IMR-90 (cell line): ENCODE measurements at regions not wholly inside any gene's neighbourhood (a gene's known extent, or its start where the extent isn't known, plus 50 kb on each side); places are given as distances from the start of the nearest gene placed in this dataset.

Experiments used
- ATAC-seq: fragments of 200-7000 bp; cut with Tn5 transposase; 2 replicates; pipeline ENCODE4 v1.9.1; 2020; ENCODE audit warnings: low read depth, mild to moderate bottlenecking, moderate library complexity
- BruUV-seq: library from RNA; stranded (reverse); fragments of 400-500 nt; replicated peaks from 2 replicates; lab custom pipeline; 2021; lab: Mats Ljungman, UMichigan
- CTCF ChIA-PET: fragments of 300-600 bp; formaldehyde crosslinking; extraction: SDS; loops from one replicate; lab custom pipeline; 2021; ENCODE audit warnings: antibody characterized with exemption; lab: Yijun Ruan, JAX
- POLR2A ChIA-PET: fragments of 300-600 bp; sonication (Branson Sonifier 250); formaldehyde crosslinking; loops from one replicate; lab custom pipeline; 2022; ENCODE audit warnings: antibody characterized with exemption; ENCODE audit not compliant: unreplicated experiment; lab: Charles Lee
- DNase-seq: peaks from one replicate; pipeline ENCODE4 v3.0.0; 2013
- H2AFZ ChIP-seq: replicated peaks from 2 replicates; pipeline ENCODE3; 2013; ENCODE audit warnings: low read length, mild to moderate bottlenecking; ENCODE audit not compliant: poor library complexity
- H2AK5ac ChIP-seq: 2 replicates; pipeline ENCODE4 v1.6.1; 2013; ENCODE audit warnings: low read depth, low read length, inconsistent platforms
- H2AK9ac ChIP-seq: replicated peaks from 2 replicates; pipeline ENCODE3; 2013; ENCODE audit warnings: mild to moderate bottlenecking, low read depth, low read length, moderate library complexity; ENCODE audit not compliant: poor library complexity
- H2BK120ac ChIP-seq: 2 replicates; pipeline ENCODE4 v1.6.1; 2013; ENCODE audit warnings: low read depth, low read length, inconsistent platforms
- H2BK15ac ChIP-seq: 3 replicates; pipeline ENCODE4 v1.6.1; 2013; ENCODE audit warnings: low read depth, low read length, inconsistent platforms
- H2BK20ac ChIP-seq: 2 replicates; pipeline ENCODE4 v1.6.1; 2013; ENCODE audit warnings: low read depth, mild to moderate bottlenecking, inconsistent platforms, low read length, moderate library complexity
- H2BK5ac ChIP-seq: 2 replicates; pipeline ENCODE4 v1.6.1; 2013; ENCODE audit warnings: mild to moderate bottlenecking, low read depth, low read length, inconsistent platforms; ENCODE audit not compliant: poor library complexity, severe bottlenecking
- H3K14ac ChIP-seq: replicated peaks from 2 replicates; pipeline ENCODE4 v1.6.1; 2013; ENCODE audit warnings: low read depth, low read length, inconsistent platforms
- H3K18ac ChIP-seq: 2 replicates; pipeline ENCODE4 v1.6.1; 2013; ENCODE audit warnings: low read depth, low read length, control low read depth
- H3K23ac ChIP-seq: 2 replicates; pipeline ENCODE4 v1.6.1; 2013; ENCODE audit warnings: low read depth, low read length, inconsistent platforms
- H3K27ac ChIP-seq: 2 replicates; pipeline ENCODE4 v1.5.1; 2013; ENCODE audit warnings: mild to moderate bottlenecking, control low read depth, low read length; ENCODE audit not compliant: insufficient read depth
- H3K27me3 ChIP-seq: 2 replicates; pipeline ENCODE4 v1.6.1; 2013; ENCODE audit warnings: low read length; ENCODE audit not compliant: control insufficient read depth, insufficient read depth
- H3K36me3 ChIP-seq: 2 replicates; pipeline ENCODE4 v1.6.1; 2013; ENCODE audit warnings: low read length, mixed read lengths; ENCODE audit not compliant: control insufficient read depth, insufficient read depth
- H3K4ac ChIP-seq: 2 replicates; pipeline ENCODE4 v1.6.1; 2013; ENCODE audit warnings: low read depth, low read length, inconsistent platforms
- H3K4me1 ChIP-seq: 2 replicates; pipeline ENCODE4 v1.6.1; 2013; ENCODE audit warnings: low read length, mixed read lengths; ENCODE audit not compliant: control insufficient read depth, insufficient read depth
- H3K4me2 ChIP-seq: 2 replicates; pipeline ENCODE4 v1.6.1; 2013; ENCODE audit warnings: low read depth, mild to moderate bottlenecking, control low read depth, low read length, moderate library complexity
- H3K4me3 ChIP-seq: 2 replicates; pipeline ENCODE4 v1.5.1; 2013; ENCODE audit warnings: low read depth, mild to moderate bottlenecking, control low read depth, low read length, moderate library complexity; ENCODE audit not compliant: insufficient read depth
- H3K56ac ChIP-seq: 2 replicates; pipeline ENCODE4 v1.6.1; 2013; ENCODE audit warnings: low read length, inconsistent platforms; ENCODE audit not compliant: insufficient read depth; ENCODE audit errors: extremely low read depth
- H3K79me1 ChIP-seq, 2 experiments: 2 replicates each; pipeline ENCODE4 v1.6.1; 2013; ENCODE audit warnings: low read length in 2 of 2, inconsistent platforms in 1 of 2, low read depth in 1 of 2
- H3K9ac ChIP-seq: 2 replicates; pipeline ENCODE4 v1.6.1; 2013; ENCODE audit warnings: low read depth, low read length, control low read depth
- H3K9me1 ChIP-seq: 2 replicates; pipeline ENCODE4 v1.6.1; 2013; ENCODE audit warnings: low read length, inconsistent platforms; ENCODE audit not compliant: insufficient read depth
- H3K9me3 ChIP-seq: 2 replicates; pipeline ENCODE4 v1.6.1; 2013; ENCODE audit warnings: low read length; ENCODE audit not compliant: control insufficient read depth, insufficient read depth
- H4K20me1 ChIP-seq: 2 replicates; pipeline ENCODE4 v1.6.1; 2013; ENCODE audit warnings: low read length, inconsistent platforms; ENCODE audit not compliant: insufficient read depth
- H4K5ac ChIP-seq: 2 replicates; pipeline ENCODE4 v1.6.1; 2013; ENCODE audit warnings: mild to moderate bottlenecking, low read depth, low read length, control low read depth
- H4K8ac ChIP-seq, 2 experiments: 2 replicates each; pipeline ENCODE4 v1.6.1; 2013; ENCODE audit warnings: low read depth in 2 of 2, low read length in 2 of 2, control low read depth in 1 of 2, inconsistent platforms in 1 of 2
- H4K91ac ChIP-seq: 2 replicates; pipeline ENCODE4 v1.6.1; 2013; ENCODE audit warnings: low read depth, low read length, inconsistent platforms; ENCODE audit not compliant: insufficient read depth
- ELK1 ChIP-seq: fragments of 150-350 bp; IDR thresholded peaks from 2 replicates; pipeline ENCODE4 v1.6.1; 2016; ENCODE audit warnings: low read depth, mild to moderate bottlenecking, low read length, moderate library complexity, borderline replicate concordance
- FOS ChIP-seq: fragments of 150-350 bp; IDR thresholded peaks from 2 replicates; pipeline ENCODE4 v1.6.1; 2016; ENCODE audit warnings: low read depth, low read length
- MAFK ChIP-seq: IDR thresholded peaks from 2 replicates; pipeline ENCODE4 v1.6.1; 2012; ENCODE audit warnings: low read depth, low read length, improper control_type of control experiment
- MXI1 ChIP-seq: IDR thresholded peaks from 2 replicates; pipeline ENCODE4 v1.6.1; 2012; ENCODE audit warnings: low read depth, mild to moderate bottlenecking, low read length, moderate library complexity, borderline replicate concordance
- NFE2L2 ChIP-seq: fragments of 150-350 bp; IDR thresholded peaks from 2 replicates; pipeline ENCODE4 v1.6.1; 2016; ENCODE audit warnings: low read depth, mild to moderate bottlenecking, low read length
- RAD21 ChIP-seq: IDR thresholded peaks from 2 replicates; pipeline ENCODE4 v1.6.1; 2012; ENCODE audit warnings: low read length, improper control_type of control experiment
- RCOR1 ChIP-seq: IDR thresholded peaks from 2 replicates; pipeline ENCODE4 v1.6.1; 2012; ENCODE audit warnings: mild to moderate bottlenecking, low read length, improper control_type of control experiment; ENCODE audit not compliant: insufficient replicate concordance
- dilution Hi-C: fragments of 300-500 bp; cut with HindIII; formaldehyde crosslinking; loops from one replicate; pipeline ENCODE4 v1.14.3; 2018; ENCODE audit warnings: low sequenced_read_pairs; ENCODE audit not compliant: unreplicated experiment
- in situ Hi-C: fragments of 300-500 bp; cut with MboI; formaldehyde crosslinking; loops from 3 replicates; pipeline ENCODE4 v1.14.3; 2019; ENCODE audit warnings: low sequenced_read_pairs, inconsistent platforms, mixed read lengths
- intact Hi-C: fragments of 100-400 bp; cut with micrococcal nuclease; formaldehyde crosslinking; loops from 2 replicates; pipeline ENCODE4 v1.10.0; 2022
- TF ChIP-seq, protein P1 (sequence below): conservative IDR thresholded peaks from 2 replicates; pipeline ENCODE4 v1.5.1; 2012; ENCODE audit warnings: mild to moderate bottlenecking, low read depth, low read length, improper control_type of control experiment

DNA sequence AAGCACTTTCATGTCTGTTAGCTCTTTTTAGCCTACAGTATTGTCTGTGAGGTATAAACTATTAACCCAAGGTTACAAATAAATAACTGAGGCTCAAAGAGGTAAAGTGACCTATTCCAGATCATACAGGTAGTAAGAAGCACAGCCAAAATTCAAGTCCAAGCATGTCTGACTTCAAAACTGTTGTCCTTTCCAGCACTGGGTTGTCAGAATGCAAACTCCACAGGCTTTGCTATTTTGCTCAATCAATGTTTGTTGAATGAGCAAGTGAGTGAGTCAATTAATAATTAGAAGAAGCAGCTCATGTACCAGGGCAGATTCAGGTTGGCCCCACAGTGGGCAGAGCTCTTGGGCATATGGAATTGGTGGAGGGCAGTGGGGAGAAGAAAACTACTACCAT is 134.1 kb upstream of the ARHGEF9 start:
- Histone ChIP-seq H3K79me1 (no peaks in the 10 kb centered on the region), H3K4me1 (no peaks in the 10 kb centered on the region), H3K23ac (no peak overlapping the region), H3K36me3 (no peaks in the 10 kb centered on the region), H2AK9ac (no peak overlapping the region), H2BK20ac (no peak overlapping the region), H2BK5ac (no peak overlapping the region), H3K9me3 (peaks cover 3% of the 10 kb centered on the region), H4K8ac (no peak overlapping the region), H3K18ac (no peak overlapping the region), H4K5ac (no peak overlapping the region), H3K4me3 (no peak overlapping the region), H4K91ac (no peak overlapping the region), H2AK5ac (no peak overlapping the region), H2BK120ac (no peak overlapping the region), H2BK15ac (no peak overlapping the region), H3K27ac (no peak overlapping the region), H3K4me2 (no peak overlapping the region), H3K27me3 (no peaks in the 10 kb centered on the region), H3K4ac (no peak overlapping the region), H4K20me1 (no peaks in the 10 kb centered on the region), H2AFZ (no peak overlapping the region), H3K9ac (no peak overlapping the region), H3K56ac (no peak overlapping the region), H3K9me1 (no peaks in the 10 kb centered on the region), H3K14ac (no peak overlapping the region)
- no peak for ATAC-seq
- POLR2A ChIA-PET, result no interaction called here
- TF ChIP-seq ELK1 (no peak), MAFK (no peak), RCOR1 (no peak), FOS (no peak), RAD21 (no peak), MXI1 (no peak), NFE2L2 (no peak)
- TF ChIP-seq, protein P1, sequence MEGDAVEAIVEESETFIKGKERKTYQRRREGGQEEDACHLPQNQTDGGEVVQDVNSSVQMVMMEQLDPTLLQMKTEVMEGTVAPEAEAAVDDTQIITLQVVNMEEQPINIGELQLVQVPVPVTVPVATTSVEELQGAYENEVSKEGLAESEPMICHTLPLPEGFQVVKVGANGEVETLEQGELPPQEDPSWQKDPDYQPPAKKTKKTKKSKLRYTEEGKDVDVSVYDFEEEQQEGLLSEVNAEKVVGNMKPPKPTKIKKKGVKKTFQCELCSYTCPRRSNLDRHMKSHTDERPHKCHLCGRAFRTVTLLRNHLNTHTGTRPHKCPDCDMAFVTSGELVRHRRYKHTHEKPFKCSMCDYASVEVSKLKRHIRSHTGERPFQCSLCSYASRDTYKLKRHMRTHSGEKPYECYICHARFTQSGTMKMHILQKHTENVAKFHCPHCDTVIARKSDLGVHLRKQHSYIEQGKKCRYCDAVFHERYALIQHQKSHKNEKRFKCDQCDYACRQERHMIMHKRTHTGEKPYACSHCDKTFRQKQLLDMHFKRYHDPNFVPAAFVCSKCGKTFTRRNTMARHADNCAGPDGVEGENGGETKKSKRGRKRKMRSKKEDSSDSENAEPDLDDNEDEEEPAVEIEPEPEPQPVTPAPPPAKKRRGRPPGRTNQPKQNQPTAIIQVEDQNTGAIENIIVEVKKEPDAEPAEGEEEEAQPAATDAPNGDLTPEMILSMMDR, result no peak
- in situ Hi-C loops (no loop called here), intact Hi-C loops (no loop called here), dilution Hi-C loops (no loop called here)
- DNase-seq, result no peak
- BruUV-seq, result no TSS peak
- CTCF ChIA-PET, result interaction anchor here (0.6 kb wide), 1 partner anchor 165 kb away, joined by 3 read pairs; a partner anchor contains a TSS
